ENCODE measurements at regions not wholly inside any gene's neighbourhood (a gene's known extent, or its start where the extent isn't known, plus 50 kb on each side); places are given as distances from the start of the nearest gene placed in this dataset.

GRCh38 chr13:50149214-50149613 is 134.0 kb downstream of the KCNRG start:
- TF ChIP-seq POLR2AphosphoS5 (IDR thresholded peaks at IDR 0.05) (no peak), CTCF (IDR thresholded peaks at IDR 0.05) (no peak), EP300 (IDR thresholded peaks at IDR 0.05) (no peak)
